SU-DHL-6 (cell line): ENCODE measurements at regions not wholly inside any gene's neighbourhood (a gene's known extent, or its start where the extent isn't known, plus 50 kb on each side); places are given as distances from the start of the nearest gene placed in this dataset.

Experiments
- H2AFZ ChIP-seq: fragments of 200-600 bp; sonication (generic); 2 replicates; pipeline ENCODE4 v1.6.1; 2014; ENCODE audit warnings: low read depth, mild to moderate bottlenecking, moderate library complexity, mixed read lengths, antibody characterized with exemption, low read length; ENCODE audit not compliant: severe bottlenecking
- H3F3A ChIP-seq: fragments of 200-600 bp; shearing (Covaris generic); 2 replicates; pipeline ENCODE4 v1.6.0; 2016; ENCODE audit warnings: antibody characterized with exemption, mild to moderate bottlenecking; ENCODE audit not compliant: insufficient read depth
- H3K27ac ChIP-seq: fragments of 200-600 bp; sonication (generic); 2 replicates; pipeline ENCODE4 v1.5.1; 2016; ENCODE audit warnings: low read depth, mild to moderate bottlenecking, low read length, moderate library complexity, mixed read lengths
- H3K27me3 ChIP-seq: fragments of 200-600 bp; sonication (generic), shearing (Covaris generic); 2 replicates; pipeline ENCODE4 v1.6.0; 2014; ENCODE audit warnings: mild to moderate bottlenecking, low read length
- H3K36me3 ChIP-seq: fragments of 200-600 bp; sonication (generic); 2 replicates; pipeline ENCODE4 v1.6.1; 2014; ENCODE audit warnings: mild to moderate bottlenecking, low read length, mixed read lengths
- H3K4me2 ChIP-seq: fragments of 300-600, 200-600 bp; shearing (Covaris generic), sonication (generic); 2 replicates; pipeline ENCODE4 v1.6.0; 2014; ENCODE audit warnings: low read length, low read depth, mild to moderate bottlenecking; ENCODE audit not compliant: poor library complexity, severe bottlenecking
- H3K4me3 ChIP-seq: fragments of 200-600 bp; sonication (generic); 2 replicates; pipeline ENCODE4 v1.5.1; 2014; ENCODE audit warnings: antibody characterized with exemption, low read length, mild to moderate bottlenecking, mixed read lengths; ENCODE audit not compliant: insufficient read depth, poor library complexity, severe bottlenecking
- H3K79me2 ChIP-seq: fragments of 200-600 bp; sonication (generic); 2 replicates; pipeline ENCODE4 v1.6.1; 2014; ENCODE audit warnings: mild to moderate bottlenecking, low read length, moderate library complexity; ENCODE audit not compliant: insufficient read depth
- H3K9ac ChIP-seq: fragments of 200-600 bp; sonication (generic); 2 replicates; pipeline ENCODE4 v1.7.0; 2014; ENCODE audit warnings: mild to moderate bottlenecking, low read length
- H3K9me2 ChIP-seq: fragments of 200-600 bp; sonication (generic); replicated peaks from 2 replicates; pipeline ENCODE4 v1.6.1; 2014; ENCODE audit warnings: low read length; ENCODE audit not compliant: insufficient read depth
- H3K9me3 ChIP-seq: fragments of 200-600 bp; sonication (generic); 2 replicates; pipeline ENCODE4 v1.6.1; 2014; ENCODE audit warnings: low read length, mixed read lengths; ENCODE audit not compliant: insufficient read depth
- H4K20me1 ChIP-seq: fragments of 200-600 bp; sonication (generic); 2 replicates; pipeline ENCODE4 v1.6.1; 2014; ENCODE audit warnings: low read depth, mild to moderate bottlenecking, antibody characterized with exemption, low read length, moderate library complexity, mixed read lengths
- CTCF ChIP-seq: fragments of 200-600 bp; sonication (generic); IDR thresholded peaks from one replicate; pipeline ENCODE4 v1.5.1; 2017; ENCODE audit warnings: antibody characterized with exemption, mild to moderate bottlenecking, low read length, moderate library complexity; ENCODE audit not compliant: insufficient read depth, poor library complexity, severe bottlenecking
- EZH2phosphoT487 ChIP-seq: fragments of 200-600 bp; sonication (generic), shearing (Covaris generic); conservative IDR thresholded peaks from 2 replicates; pipeline ENCODE4 v1.6.1; 2018; ENCODE audit warnings: mild to moderate bottlenecking, antibody characterized with exemption, low read length, moderate library complexity, mixed read lengths

- H3K4me2 ChIP-seq = no peak overlapping the region
- H3K9me2 ChIP-seq = no peaks in the 10 kb centered on the region
- TF ChIP-seq CTCF (no peak), EZH2phosphoT487 (no peak)
- H2AFZ ChIP-seq = no peak overlapping the region
- H3K27ac ChIP-seq = no peak overlapping the region
- no peaks in the 10 kb centered on the region for H3K36me3 ChIP-seq
- peaks cover 18% of the 10 kb centered on the region for H3F3A ChIP-seq
- H3K79me2 ChIP-seq = no peaks in the 10 kb centered on the region
- no peak overlapping the region for H3K9ac ChIP-seq
- H3K9me3 ChIP-seq = no peaks in the 10 kb centered on the region
- H4K20me1 ChIP-seq = no peaks in the 10 kb centered on the region
- H3K4me3 ChIP-seq = no peak overlapping the region
- H3K27me3 ChIP-seq = no peaks in the 10 kb centered on the region
Measured at GRCh38 chr10:62640411-62640810, 164.1 kb upstream of the ADO start.

GRCh38 chr10:62643606-62644587 is 160.6 kb upstream of the ADO start:
- no peak overlapping the region for H3K27ac ChIP-seq
- H3K9me3 ChIP-seq = no peaks in the 10 kb centered on the region
- H3K9ac ChIP-seq = no peak overlapping the region
- no peaks in the 10 kb centered on the region for H4K20me1 ChIP-seq
- no peak overlapping the region for H3K4me2 ChIP-seq
- TF ChIP-seq CTCF (no peak), EZH2phosphoT487 (no peak)
- no peaks in the 10 kb centered on the region for H3K36me3 ChIP-seq
- H3K4me3 ChIP-seq = no peak overlapping the region
- H3K79me2 ChIP-seq = no peaks in the 10 kb centered on the region
- H2AFZ ChIP-seq = no peak overlapping the region
- H3K27me3 ChIP-seq = no peaks in the 10 kb centered on the region
- no peaks in the 10 kb centered on the region for H3K9me2 ChIP-seq
- peaks cover 5% of the 10 kb centered on the region; the same call in 1 of the 2 replicates for H3F3A ChIP-seq

GRCh38 chr10:62647375-62648092 is 157.0 kb upstream of the ADO start:
- H2AFZ ChIP-seq = no peak overlapping the region
- H3K4me2 ChIP-seq = no peak overlapping the region
- no peaks in the 10 kb centered on the region for H3K27me3 ChIP-seq
- H3K9ac ChIP-seq = no peak overlapping the region
- no peaks in the 10 kb centered on the region for H4K20me1 ChIP-seq
- no peak overlapping the region for H3K4me3 ChIP-seq
- H3K27ac ChIP-seq = no peak overlapping the region
- no peaks in the 10 kb centered on the region for H3K9me2 ChIP-seq
- no peaks in the 10 kb centered on the region for H3K36me3 ChIP-seq
- no peaks in the 10 kb centered on the region for H3F3A ChIP-seq
- H3K79me2 ChIP-seq = no peaks in the 10 kb centered on the region
- peaks cover 1% of the 10 kb centered on the region; the same call in 1 of the 2 replicates for H3K9me3 ChIP-seq
- TF ChIP-seq EZH2phosphoT487 = no peak
